Stimulated activated CD4-positive, alpha-beta T cell treated with anti-CD3 and anti-CD28 coated beads, TNF-alpha, amount 100 ng/mL, for 48 hours (primary cell): ENCODE measurements at regions not wholly inside any gene's neighbourhood (a gene's known extent, or its start where the extent isn't known, plus 50 kb on each side); places are given as distances from the start of the nearest gene placed in this dataset.

Experiments
- DNase-seq, 3 donors: peaks; one replicate each; pipeline ENCODE4 v3.0.0-alpha.2; 2020; ENCODE audit warnings: low read depth in 3 of 3

GRCh38 chr13:72244788-72245187, 377.8 kb upstream of the DACH1 start:
- no peak for DNase-seq

- DNase-seq, result no peak
Measured at GRCh38 chr13:72230131-72230530, 363.1 kb upstream of the DACH1 start.

GRCh38 chr13:72229067-72229466, 362.1 kb upstream of the DACH1 start:
- DNase-seq, result no peak

GRCh38 chr13:72221276-72221962, 354.4 kb upstream of the DACH1 start:
- DNase-seq, result no peak

- no peak for DNase-seq
Measured at GRCh38 chr13:72218966-72219365, 352.0 kb upstream of the DACH1 start.

GRCh38 chr13:72217142-72217541, 350.1 kb upstream of the DACH1 start:
- no peak for DNase-seq

- DNase-seq, result no peak
Measured at GRCh38 chr13:72208112-72208645, 341.2 kb upstream of the DACH1 start.

- DNase-seq, result no peak
Measured at GRCh38 chr13:72205773-72206172, 338.8 kb upstream of the DACH1 start.

GRCh38 chr13:72204291-72204690, 337.3 kb upstream of the DACH1 start:
- DNase-seq, result no peak

GRCh38 chr13:72201726-72202125, 334.7 kb upstream of the DACH1 start:
- no peak for DNase-seq

- DNase-seq, result no peak
Measured at GRCh38 chr13:72199640-72200039, 332.6 kb upstream of the DACH1 start.

- no peak for DNase-seq
Measured at GRCh38 chr13:72198967-72199560, 332.1 kb upstream of the DACH1 start.

- no peak for DNase-seq
Measured at GRCh38 chr13:72198042-72198441, 331.0 kb upstream of the DACH1 start.

- no peak for DNase-seq
Measured at GRCh38 chr13:72195044-72195704, 328.2 kb upstream of the DACH1 start.

- DNase-seq, result no peak
Measured at GRCh38 chr13:72194523-72194922, 327.5 kb upstream of the DACH1 start.

GRCh38 chr13:72186730-72187422, 319.9 kb upstream of the DACH1 start:
- DNase-seq, result no peak

- no peak for DNase-seq
Measured at GRCh38 chr13:72185776-72186175, 318.8 kb upstream of the DACH1 start.

- no peak for DNase-seq
Measured at GRCh38 chr13:72181661-72182060, 314.7 kb upstream of the DACH1 start.

GRCh38 chr13:72180253-72180952, 313.4 kb upstream of the DACH1 start:
- no peak for DNase-seq

GRCh38 chr13:72174549-72174948, 307.5 kb upstream of the DACH1 start:
- DNase-seq, result no peak

- DNase-seq, result no peak
Measured at GRCh38 chr13:72170571-72170970, 303.6 kb upstream of the DACH1 start.
